ENCODE measurements at regions not wholly inside any gene's neighbourhood (a gene's known extent, or its start where the extent isn't known, plus 50 kb on each side); places are given as distances from the start of the nearest gene placed in this dataset.

GRCh38 chr6:113406048-113406695 lies 451.0 kb upstream of the MARCKS start:
- no peak for DNase-seq (ENCODE audit: extremely low read depth, low read depth)
- H3K4me3 ChIP-seq (replicated peaks; ENCODE audit: low read depth, low read length) = no peak overlapping the region
- no peak for TF ChIP-seq CTCF (IDR thresholded peaks at IDR 0.05; ENCODE audit: low read depth, low read length, missing control alignments)

GRCh38 chr6:113411011-113411410 lies 446.1 kb upstream of the MARCKS start:
- no peak for DNase-seq (ENCODE audit: extremely low read depth, low read depth)
- H3K4me3 ChIP-seq (replicated peaks; ENCODE audit: low read depth, low read length) = no peak overlapping the region
- no peak for TF ChIP-seq CTCF (IDR thresholded peaks at IDR 0.05; ENCODE audit: low read depth, low read length, missing control alignments)

- no peak for TF ChIP-seq CTCF (IDR thresholded peaks at IDR 0.05; ENCODE audit: low read depth, low read length, missing control alignments)
- no peak for DNase-seq (ENCODE audit: extremely low read depth, low read depth)
- H3K4me3 ChIP-seq (replicated peaks; ENCODE audit: low read depth, low read length) = no peak overlapping the region
Measured at GRCh38 chr6:113412589-113413357, 444.4 kb upstream of the MARCKS start.

GRCh38 chr6:113414511-113414910 lies 442.6 kb upstream of the MARCKS start:
- peak; percentile 37 for DNase-seq (ENCODE audit: extremely low read depth, low read depth)
- no peak overlapping the region for H3K4me3 ChIP-seq (replicated peaks; ENCODE audit: low read depth, low read length)
- peak; percentile 68 for TF ChIP-seq CTCF (IDR thresholded peaks at IDR 0.05; ENCODE audit: low read depth, low read length, missing control alignments)

- H3K4me3 ChIP-seq (replicated peaks; ENCODE audit: low read depth, low read length) = no peak overlapping the region
- no peak for TF ChIP-seq CTCF (IDR thresholded peaks at IDR 0.05; ENCODE audit: low read depth, low read length, missing control alignments)
- DNase-seq (ENCODE audit: extremely low read depth, low read depth) = no peak
Measured at GRCh38 chr6:113416170-113416569, 441.0 kb upstream of the MARCKS start.

- TF ChIP-seq CTCF (IDR thresholded peaks at IDR 0.05; ENCODE audit: low read depth, low read length, missing control alignments) = no peak
- no peak for DNase-seq (ENCODE audit: extremely low read depth, low read depth)
- H3K4me3 ChIP-seq (replicated peaks; ENCODE audit: low read depth, low read length) = no peak overlapping the region
Measured at GRCh38 chr6:113420290-113420689, 436.9 kb upstream of the MARCKS start.
